Neural crest cell (in vitro differentiated cells): ENCODE measurements at regions not wholly inside any gene's neighbourhood (a gene's known extent, or its start where the extent isn't known, plus 50 kb on each side); places are given as distances from the start of the nearest gene placed in this dataset.
"Not testable (repeated sequence)": the region's sequence is repeated elsewhere in the genome, so short reads cannot be mapped to it uniquely, and the experiment has no call there.

Source experiments
- DNase-seq: peaks from one replicate; pipeline ENCODE4 v3.0.0; 2021; ENCODE audit warnings: low read depth, mixed read lengths, low spot score
- H3K27ac Mint-ChIP-seq: one replicate; pipeline ENCODE4 v1.8.0; 2021; ENCODE audit warnings: mild to moderate bottlenecking, mixed read lengths; ENCODE audit not compliant: unreplicated experiment
- H3K27me3 Mint-ChIP-seq: 2 replicates; pipeline ENCODE4 v1.8.0; 2021; ENCODE audit warnings: low read depth, mild to moderate bottlenecking, mixed read lengths
- H3K36me3 Mint-ChIP-seq: 2 replicates; pipeline ENCODE4 v1.8.0; 2021; ENCODE audit warnings: low read depth, mild to moderate bottlenecking, mixed read lengths
- H3K4me1 Mint-ChIP-seq: 2 replicates; pipeline ENCODE4 v1.8.0; 2021; ENCODE audit warnings: mixed read lengths
- H3K4me3 Mint-ChIP-seq: one replicate; pipeline ENCODE4 v1.8.0; 2021; ENCODE audit warnings: mild to moderate bottlenecking, mixed read lengths
- H3K9me3 Mint-ChIP-seq: 2 replicates; pipeline ENCODE4 v1.8.0; 2021; ENCODE audit warnings: mixed read lengths
- TF ChIP-seq, protein P1 (sequence below): fragments of 200-600 bp; sonication (generic); conservative IDR thresholded peaks from 2 replicates; pipeline ENCODE4 v1.5.0; 2021; ENCODE audit warnings: antibody characterized with exemption, mild to moderate bottlenecking

DNA sequence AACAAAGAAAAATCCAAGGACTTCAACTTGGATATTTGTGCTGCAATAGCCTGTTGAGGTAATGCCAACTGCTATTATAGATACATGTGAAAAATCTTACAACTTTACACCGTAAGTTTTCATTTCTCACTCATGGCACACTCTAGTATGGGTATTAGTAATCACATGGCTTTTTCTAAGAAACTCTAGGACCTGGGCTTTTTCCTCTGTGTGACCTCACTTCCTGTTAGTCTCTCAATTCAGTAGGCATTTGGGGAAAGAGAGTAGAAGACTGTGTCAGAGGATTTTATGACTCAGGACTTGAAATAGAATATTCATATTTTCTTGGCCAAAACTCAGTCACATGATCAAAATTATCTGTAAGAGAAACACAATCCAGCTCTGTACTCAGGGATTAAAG is 1049.9 kb downstream of the REEP3 start:
- no peaks in the 10 kb centered on the region for H3K27me3 Mint-ChIP-seq
- peaks cover 8% of the 10 kb centered on the region for H3K9me3 Mint-ChIP-seq
- no peaks in the 10 kb centered on the region for H3K36me3 Mint-ChIP-seq
- no peak for DNase-seq
- TF ChIP-seq, protein P1, sequence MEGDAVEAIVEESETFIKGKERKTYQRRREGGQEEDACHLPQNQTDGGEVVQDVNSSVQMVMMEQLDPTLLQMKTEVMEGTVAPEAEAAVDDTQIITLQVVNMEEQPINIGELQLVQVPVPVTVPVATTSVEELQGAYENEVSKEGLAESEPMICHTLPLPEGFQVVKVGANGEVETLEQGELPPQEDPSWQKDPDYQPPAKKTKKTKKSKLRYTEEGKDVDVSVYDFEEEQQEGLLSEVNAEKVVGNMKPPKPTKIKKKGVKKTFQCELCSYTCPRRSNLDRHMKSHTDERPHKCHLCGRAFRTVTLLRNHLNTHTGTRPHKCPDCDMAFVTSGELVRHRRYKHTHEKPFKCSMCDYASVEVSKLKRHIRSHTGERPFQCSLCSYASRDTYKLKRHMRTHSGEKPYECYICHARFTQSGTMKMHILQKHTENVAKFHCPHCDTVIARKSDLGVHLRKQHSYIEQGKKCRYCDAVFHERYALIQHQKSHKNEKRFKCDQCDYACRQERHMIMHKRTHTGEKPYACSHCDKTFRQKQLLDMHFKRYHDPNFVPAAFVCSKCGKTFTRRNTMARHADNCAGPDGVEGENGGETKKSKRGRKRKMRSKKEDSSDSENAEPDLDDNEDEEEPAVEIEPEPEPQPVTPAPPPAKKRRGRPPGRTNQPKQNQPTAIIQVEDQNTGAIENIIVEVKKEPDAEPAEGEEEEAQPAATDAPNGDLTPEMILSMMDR: no peak
- H3K4me3 Mint-ChIP-seq: no peak overlapping the region
- H3K27ac Mint-ChIP-seq: no peak overlapping the region
- H3K4me1 Mint-ChIP-seq: no peaks in the 10 kb centered on the region

DNA sequence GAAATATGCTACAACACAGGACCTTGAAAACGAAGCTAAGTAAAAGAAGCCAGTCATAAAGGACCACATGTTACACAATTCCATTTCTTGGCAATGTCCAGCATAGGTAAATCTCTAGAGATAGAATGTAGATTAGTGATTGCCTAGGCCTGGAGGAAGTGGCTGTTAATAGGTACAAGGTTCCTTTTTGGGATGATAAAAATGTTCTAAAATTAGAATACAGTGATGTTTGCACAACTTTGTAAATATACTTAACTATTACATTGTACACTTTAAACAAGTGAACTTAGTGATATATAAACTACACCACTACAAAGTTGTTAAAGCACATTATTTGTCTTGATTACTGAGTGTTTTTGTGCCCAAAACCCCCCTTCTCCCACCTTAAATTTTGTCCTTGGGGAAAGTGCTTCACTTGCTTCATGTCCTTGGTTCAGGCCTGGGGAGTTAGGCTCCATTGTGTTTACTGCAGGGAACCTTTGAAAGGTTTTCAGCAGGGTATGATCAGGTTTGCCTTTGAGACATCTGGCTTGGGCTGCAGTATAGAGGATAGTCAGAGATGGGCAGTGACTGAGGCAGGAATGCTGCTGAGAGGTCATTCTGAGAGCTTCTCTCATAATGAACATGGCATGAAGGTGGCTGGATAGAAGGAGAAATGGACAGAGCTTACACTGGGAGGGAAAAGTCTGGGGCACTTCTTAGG is 1052.6 kb downstream of the REEP3 start:
- Mint-ChIP-seq H3K4me3 (no peak overlapping the region), H3K27me3 (no peaks in the 10 kb centered on the region), H3K36me3 (no peaks in the 10 kb centered on the region), H3K9me3 (peaks cover 8% of the 10 kb centered on the region), H3K27ac (no peak overlapping the region), H3K4me1 (no peaks in the 10 kb centered on the region)
- no peak for DNase-seq
- TF ChIP-seq, protein P1: no peak

DNA sequence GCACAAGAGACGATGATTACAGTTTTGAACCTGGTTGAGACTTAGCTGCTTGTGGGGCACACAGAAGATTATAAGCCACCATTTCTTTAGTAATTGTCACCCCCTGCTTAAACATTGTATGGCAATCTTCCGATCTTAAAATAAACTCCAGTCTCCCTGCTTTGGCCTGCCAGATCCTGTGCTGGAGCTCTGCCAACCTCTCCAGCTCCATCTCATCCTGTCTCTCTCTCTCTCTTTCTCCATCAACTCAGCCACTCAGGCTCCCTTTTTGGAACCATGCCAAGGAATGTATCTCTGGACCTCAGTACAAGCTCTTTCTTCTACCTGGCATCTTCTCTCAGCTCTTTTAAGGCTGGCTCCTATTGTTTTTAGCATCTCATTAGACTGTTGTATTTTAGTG is 1053.2 kb downstream of the REEP3 start:
- Mint-ChIP-seq H3K36me3 (no peaks in the 10 kb centered on the region), H3K4me1 (no peaks in the 10 kb centered on the region)
- TF ChIP-seq, protein P1: no peak

DNA sequence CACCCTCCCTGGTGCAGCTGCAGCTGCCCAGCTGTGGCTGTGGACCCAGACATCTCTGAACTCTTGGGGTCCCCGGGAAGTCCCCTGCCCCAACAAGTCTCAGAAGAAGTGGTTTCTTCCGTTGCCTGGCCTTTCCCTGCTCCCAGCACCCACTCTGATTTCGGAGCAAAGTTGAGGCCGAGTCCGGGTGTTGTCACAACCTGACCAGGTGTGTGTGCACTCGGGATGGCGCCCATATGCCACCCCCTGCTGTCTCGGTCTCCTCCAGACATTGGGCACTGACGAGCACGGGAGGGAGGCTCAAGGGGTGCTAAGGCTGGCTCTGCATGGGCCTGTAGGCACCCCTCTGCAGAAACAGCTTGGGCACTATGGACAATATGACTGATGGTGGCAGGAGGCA is 1055.3 kb downstream of the REEP3 start:
- Mint-ChIP-seq H3K4me3 (no peak overlapping the region), H3K27ac (no peak overlapping the region), H3K27me3 (no peaks in the 10 kb centered on the region), H3K9me3 (no peaks in the 10 kb centered on the region), H3K4me1 (no peaks in the 10 kb centered on the region), H3K36me3 (no peaks in the 10 kb centered on the region)
- no peak for DNase-seq
- TF ChIP-seq, protein P1: no peak

More for the DNA sequence above, 1053.2 kb downstream of the REEP3 start:
- H3K4me3 Mint-ChIP-seq: no peak overlapping the region
- DNase-seq: no peak
- peaks cover 7% of the 10 kb centered on the region for H3K9me3 Mint-ChIP-seq
- no peak overlapping the region for H3K27ac Mint-ChIP-seq
- no peaks in the 10 kb centered on the region for H3K27me3 Mint-ChIP-seq

DNA sequence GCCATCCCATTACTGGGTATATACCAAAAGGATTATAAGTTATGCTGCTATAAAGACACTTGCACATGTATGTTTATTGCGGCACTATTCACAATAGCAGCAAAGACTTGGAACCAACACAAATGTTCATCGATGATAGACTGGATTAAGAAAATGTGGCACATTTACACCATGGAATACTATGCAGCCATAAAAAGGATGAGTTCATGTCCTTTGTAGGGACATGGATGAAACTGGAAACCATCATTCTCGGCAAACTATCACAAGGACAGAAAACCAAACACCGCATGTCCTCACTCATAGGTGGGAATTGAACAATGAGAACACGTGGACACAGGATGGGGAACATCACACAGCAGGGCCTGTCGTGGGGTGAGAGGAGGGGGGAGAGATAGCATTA is 1057.6 kb downstream of the REEP3 start:
- H3K27me3 Mint-ChIP-seq, H3K4me3 Mint-ChIP-seq, H3K9me3 Mint-ChIP-seq: not testable (repeated sequence)

DNA sequence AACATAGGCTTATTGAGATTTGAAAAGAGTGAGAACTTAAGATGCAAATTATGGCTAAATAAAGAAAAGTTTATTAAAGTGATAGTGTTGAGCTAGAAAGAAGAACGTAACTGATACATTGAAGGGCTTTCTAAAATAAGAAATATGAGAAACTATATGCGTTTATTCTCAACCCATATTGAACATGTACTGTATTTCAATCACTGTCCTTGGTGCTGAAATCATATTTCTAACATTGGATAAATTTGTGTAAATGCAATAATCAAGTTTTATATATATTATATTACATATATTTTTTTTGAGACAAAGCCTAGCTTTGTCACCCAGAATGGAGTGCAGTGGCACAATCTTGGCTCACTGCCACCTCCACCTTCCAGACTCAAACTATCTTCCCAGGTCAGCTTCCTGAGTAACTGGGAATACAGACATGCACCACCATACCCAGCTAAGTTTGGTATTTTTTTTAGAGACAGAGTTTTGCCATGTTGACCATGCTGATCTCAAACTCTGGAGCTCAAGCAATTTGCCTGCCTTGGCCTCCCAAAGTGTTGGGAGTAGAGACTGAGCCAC is 1065.8 kb downstream of the REEP3 start:
- Mint-ChIP-seq H3K4me1 (no peaks in the 10 kb centered on the region), H3K36me3 (no peaks in the 10 kb centered on the region), H3K27me3 (no peaks in the 10 kb centered on the region), H3K9me3 (peaks cover 2% of the 10 kb centered on the region), H3K27ac (no peak overlapping the region), H3K4me3 (no peak overlapping the region)
- TF ChIP-seq, protein P1: no peak
- no peak for DNase-seq

More for the DNA sequence above, 1057.6 kb downstream of the REEP3 start:
- not testable (repeated sequence) for H3K36me3 Mint-ChIP-seq, DNase-seq, H3K27ac Mint-ChIP-seq, H3K4me1 Mint-ChIP-seq
